ENCODE measurements at regions not wholly inside any gene's neighbourhood (a gene's known extent, or its start where the extent isn't known, plus 50 kb on each side); places are given as distances from the start of the nearest gene placed in this dataset.

DNA sequence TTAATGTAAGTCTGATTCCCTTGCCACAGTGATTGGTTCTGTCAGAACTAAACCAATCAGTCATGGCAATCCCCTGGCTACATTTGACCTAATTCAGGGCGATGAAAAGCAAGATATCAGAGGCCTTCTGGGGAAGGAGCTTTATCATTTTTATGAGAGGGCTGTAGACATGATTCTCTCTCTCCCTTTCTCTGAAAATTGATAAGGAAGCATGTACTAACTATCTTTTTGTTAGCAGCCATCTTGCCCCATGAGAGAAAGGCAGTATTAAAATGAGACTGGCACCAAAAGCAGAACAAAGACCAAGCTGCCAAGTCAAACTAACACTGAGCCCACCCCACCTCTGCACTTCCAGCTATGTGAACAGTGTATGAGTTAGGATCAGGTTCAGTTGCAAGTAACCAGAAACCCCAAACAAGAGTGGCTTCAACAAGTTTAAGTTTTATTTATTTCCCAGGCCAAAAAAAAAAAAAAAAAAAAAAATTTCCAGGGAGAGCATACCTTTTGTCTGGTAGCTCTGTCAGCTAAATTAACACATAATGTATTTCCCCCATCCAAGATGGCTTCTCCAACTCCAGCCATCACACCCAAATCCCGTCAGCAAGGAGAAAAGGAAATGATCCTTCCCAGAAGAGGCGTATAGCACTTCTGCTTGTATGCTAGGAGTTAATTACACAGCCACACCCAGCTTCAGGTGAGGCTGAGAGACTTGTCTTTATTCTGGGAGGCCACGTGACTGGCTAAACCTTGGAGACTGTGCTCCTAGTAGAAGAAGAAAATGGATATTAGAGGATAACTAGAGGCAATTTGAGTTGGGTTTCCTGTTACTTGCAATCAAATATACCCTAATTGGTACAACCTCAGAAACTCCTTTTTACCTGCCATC, 105.8 kb upstream of the RALGPS2 start:
- no peak for DNase-seq
- Mint-ChIP-seq H3K36me3 (ENCODE audit: low read depth) (no peaks in the 10 kb centered on the region), H3K9me3 (peaks cover 4% of the 10 kb centered on the region), H3K27ac (no peak overlapping the region), H3K27me3 (no peaks in the 10 kb centered on the region), H3K4me1 (no peaks in the 10 kb centered on the region), H3K4me3 (no peak overlapping the region)
- no peak for ATAC-seq

- Mint-ChIP-seq H3K36me3 (ENCODE audit: low read depth) (no peaks in the 10 kb centered on the region), H3K9me3 (peaks cover 4% of the 10 kb centered on the region), H3K4me1 (no peaks in the 10 kb centered on the region), H3K4me3 (no peak overlapping the region), H3K27me3 (no peaks in the 10 kb centered on the region), H3K27ac (no peak overlapping the region)
- DNase-seq (no peak), ATAC-seq (no peak)
These were observed 104.2 kb upstream of the RALGPS2 start for GRCh38 chr1:178620584-178621475.

- Mint-ChIP-seq H3K27ac (no peak overlapping the region), H3K9me3 (peaks cover 4% of the 10 kb centered on the region), H3K4me1 (no peaks in the 10 kb centered on the region), H3K27me3 (no peaks in the 10 kb centered on the region), H3K4me3 (no peak overlapping the region), H3K36me3 (ENCODE audit: low read depth) (no peaks in the 10 kb centered on the region)
- DNase-seq, result no peak
- ATAC-seq, result no peak
These were observed 103.2 kb upstream of the RALGPS2 start for GRCh38 chr1:178621822-178622221.

GRCh38 chr1:178625695-178626094, 99.3 kb upstream of the RALGPS2 start:
- Mint-ChIP-seq H3K36me3 (ENCODE audit: low read depth) (no peaks in the 10 kb centered on the region), H3K27me3 (no peaks in the 10 kb centered on the region), H3K27ac (no peak overlapping the region), H3K4me1 (no peaks in the 10 kb centered on the region), H3K4me3 (no peak overlapping the region), H3K9me3 (peaks cover under 1% of the 10 kb centered on the region)
- ATAC-seq (no peak), DNase-seq (no peak)

DNA sequence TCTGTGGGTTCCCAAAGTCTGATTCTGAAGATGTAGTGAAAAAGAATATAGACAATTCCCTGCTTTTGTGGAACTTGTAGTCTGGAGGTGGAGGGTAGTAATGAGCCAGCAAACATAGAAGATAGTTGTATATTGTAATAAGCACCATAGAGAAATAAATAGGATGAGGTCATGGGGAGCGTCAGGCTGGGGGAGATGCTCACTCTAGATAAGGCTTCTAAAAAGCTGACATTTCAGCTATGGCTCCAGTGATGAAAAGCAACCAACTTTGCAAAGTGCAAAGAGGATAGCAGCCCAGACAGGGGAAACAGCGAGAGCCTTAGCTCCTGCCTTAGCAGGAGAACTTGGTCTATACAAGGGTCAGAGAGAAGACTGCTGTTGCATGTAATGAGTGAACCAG, 98.0 kb upstream of the RALGPS2 start:
- DNase-seq (no peak), ATAC-seq (no peak)
- no peak overlapping the region for H3K27ac Mint-ChIP-seq
- no peaks in the 10 kb centered on the region for H3K27me3 Mint-ChIP-seq
- H3K36me3 Mint-ChIP-seq (ENCODE audit: low read depth), result no peaks in the 10 kb centered on the region
- no peaks in the 10 kb centered on the region for H3K9me3 Mint-ChIP-seq
- H3K4me1 Mint-ChIP-seq, result no peaks in the 10 kb centered on the region
- H3K4me3 Mint-ChIP-seq, result no peak overlapping the region

DNA sequence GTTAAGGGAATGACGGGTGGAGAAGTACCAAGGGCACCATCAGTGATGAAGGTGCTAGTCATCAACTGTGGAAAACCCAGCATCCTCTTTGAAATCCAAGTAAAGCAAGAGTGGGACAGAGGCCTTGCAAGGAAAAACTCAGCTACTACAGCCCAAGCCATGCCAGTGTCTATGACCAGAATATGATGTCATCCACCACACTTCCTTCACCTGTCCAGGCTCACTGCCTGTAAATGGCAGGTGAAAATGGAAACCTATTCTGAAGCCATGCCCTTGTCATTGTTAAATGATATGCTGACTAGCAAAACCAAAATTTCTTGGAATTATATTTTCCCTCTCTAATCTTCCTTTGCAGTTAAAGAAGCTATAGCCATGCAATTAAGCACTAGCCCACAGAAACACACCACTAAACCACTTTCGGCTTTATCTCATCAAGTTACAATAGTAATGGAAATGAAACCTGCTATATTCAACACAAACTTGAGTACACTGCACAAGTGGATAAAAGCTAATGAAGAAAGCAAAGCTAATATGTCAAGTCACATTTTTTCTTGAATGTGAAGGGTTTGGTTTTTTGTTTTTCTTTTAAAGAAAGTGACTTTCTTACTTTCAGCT, 96.3 kb upstream of the RALGPS2 start:
- Mint-ChIP-seq H3K9me3 (no peaks in the 10 kb centered on the region), H3K4me1 (no peaks in the 10 kb centered on the region), H3K4me3 (no peak overlapping the region), H3K36me3 (ENCODE audit: low read depth) (no peaks in the 10 kb centered on the region), H3K27ac (no peak overlapping the region), H3K27me3 (peaks cover 3% of the 10 kb centered on the region)
- DNase-seq, result no peak
- no peak for ATAC-seq

DNA sequence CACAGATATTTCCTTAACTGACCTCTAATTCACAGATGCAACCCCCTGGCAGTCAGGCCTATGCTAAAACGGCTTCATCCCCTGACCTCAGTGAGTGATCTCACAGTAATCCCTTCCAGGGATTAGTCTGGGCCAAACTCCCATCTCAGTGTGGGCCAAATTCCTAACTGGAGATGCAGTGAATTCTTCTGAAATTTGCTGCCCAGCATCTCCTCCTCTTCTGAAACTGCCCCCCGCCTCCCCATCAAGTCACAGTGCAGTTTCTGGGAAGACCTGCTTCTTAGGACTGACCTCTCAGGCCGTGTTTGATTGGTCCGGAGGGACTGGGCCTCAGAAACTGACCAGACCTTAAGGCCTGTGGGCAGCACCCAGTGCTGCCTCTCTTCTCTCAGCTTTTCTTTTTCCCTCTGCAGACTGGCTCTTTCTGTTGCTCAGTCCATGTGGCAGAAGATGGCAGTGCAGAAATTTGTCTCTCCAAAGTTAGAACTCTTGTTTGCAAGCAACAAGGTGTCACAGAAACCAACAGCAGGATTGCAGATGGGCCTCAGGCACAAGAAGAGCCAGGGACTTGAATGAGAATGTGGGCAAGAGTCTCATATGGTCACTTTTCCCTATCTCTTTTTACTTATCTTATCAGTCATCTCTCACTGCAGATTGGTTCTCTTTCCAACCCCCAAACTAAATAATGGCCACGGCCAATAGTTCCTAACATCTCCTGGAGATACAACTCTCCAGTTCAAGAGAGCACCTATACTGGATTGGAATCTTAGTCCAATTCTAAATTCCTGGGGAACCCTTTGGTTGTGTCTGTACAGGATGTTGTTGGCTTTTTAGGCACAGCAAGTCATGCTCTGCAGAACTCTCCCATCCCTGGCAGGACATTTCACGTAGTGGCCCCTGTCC, 95.5 kb upstream of the RALGPS2 start:
- Mint-ChIP-seq H3K9me3 (no peaks in the 10 kb centered on the region), H3K4me3 (no peak overlapping the region), H3K27ac (no peak overlapping the region), H3K27me3 (peaks cover 3% of the 10 kb centered on the region), H3K36me3 (ENCODE audit: low read depth) (no peaks in the 10 kb centered on the region), H3K4me1 (no peaks in the 10 kb centered on the region)
- DNase-seq (no peak), ATAC-seq (no peak)

DNA sequence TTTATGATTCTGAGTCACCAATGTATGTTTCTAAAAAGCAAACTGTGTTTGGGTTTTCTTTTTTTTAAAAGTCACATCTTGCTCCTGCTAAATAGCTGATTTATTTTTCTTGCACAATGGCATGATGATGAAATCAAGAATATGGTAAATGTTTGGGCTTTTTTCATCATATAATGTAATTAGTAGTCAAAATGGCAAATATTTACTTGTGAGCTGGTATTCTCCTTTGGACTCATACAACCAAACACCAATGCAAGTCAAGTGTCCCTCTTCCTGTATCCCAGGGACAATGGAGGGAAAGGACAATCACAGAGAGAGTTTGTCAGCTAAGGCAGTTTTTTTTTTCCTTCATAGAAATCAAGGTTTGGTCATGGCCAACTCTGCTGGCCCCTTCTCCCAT, 94.6 kb upstream of the RALGPS2 start:
- H3K36me3 Mint-ChIP-seq (ENCODE audit: low read depth), result no peaks in the 10 kb centered on the region
- ATAC-seq (no peak), DNase-seq (no peak)
- no peak overlapping the region for H3K4me3 Mint-ChIP-seq
- H3K27ac Mint-ChIP-seq, result no peak overlapping the region
- no peaks in the 10 kb centered on the region for H3K4me1 Mint-ChIP-seq
- H3K27me3 Mint-ChIP-seq, result peaks cover 3% of the 10 kb centered on the region
- H3K9me3 Mint-ChIP-seq, result no peaks in the 10 kb centered on the region

DNA sequence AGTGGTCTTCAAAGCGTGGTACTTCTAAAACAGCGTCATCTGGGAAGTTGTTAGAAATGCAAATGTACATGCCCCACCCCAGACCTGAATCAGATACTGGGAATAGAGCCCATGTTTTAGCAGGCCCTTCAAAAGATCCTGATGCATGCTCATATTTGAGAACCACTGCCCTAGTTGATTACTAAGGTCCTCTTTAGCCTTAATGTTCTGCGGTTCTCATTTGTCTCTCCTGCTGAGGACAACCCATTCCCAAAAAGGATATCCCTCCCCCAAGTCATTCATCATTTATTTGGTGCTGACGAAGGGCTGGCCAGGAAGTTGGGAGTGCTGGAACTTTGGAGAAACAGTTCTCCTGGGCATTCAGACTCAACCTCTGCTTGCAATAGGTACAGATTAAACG, 92.4 kb upstream of the RALGPS2 start:
- Mint-ChIP-seq H3K4me1 (no peaks in the 10 kb centered on the region), H3K36me3 (ENCODE audit: low read depth) (no peaks in the 10 kb centered on the region), H3K27ac (no peak overlapping the region), H3K4me3 (no peak overlapping the region), H3K27me3 (peaks cover 3% of the 10 kb centered on the region), H3K9me3 (no peaks in the 10 kb centered on the region)
- DNase-seq (no peak), ATAC-seq (no peak)

DNA sequence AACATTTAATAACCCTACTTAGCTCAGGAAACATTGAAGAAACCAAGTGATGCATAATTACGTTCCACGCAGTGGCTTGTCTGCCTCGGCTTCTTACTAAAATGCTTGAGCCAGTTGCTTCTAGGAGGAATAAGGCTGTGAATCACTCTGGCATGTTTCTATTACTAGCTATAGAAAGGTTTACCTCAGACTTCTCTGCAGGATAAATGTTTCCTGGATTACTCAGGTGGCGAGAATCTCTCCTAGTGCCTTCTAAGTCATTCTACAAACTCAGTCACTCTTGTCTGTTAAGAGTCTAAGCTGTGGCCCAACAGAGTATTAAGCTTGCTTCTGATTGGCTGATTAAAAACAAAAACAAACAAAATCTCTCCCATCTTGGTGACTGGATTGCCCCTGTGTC, 92.0 kb upstream of the RALGPS2 start:
- no peak for DNase-seq
- peaks cover 3% of the 10 kb centered on the region for H3K27me3 Mint-ChIP-seq

DNA sequence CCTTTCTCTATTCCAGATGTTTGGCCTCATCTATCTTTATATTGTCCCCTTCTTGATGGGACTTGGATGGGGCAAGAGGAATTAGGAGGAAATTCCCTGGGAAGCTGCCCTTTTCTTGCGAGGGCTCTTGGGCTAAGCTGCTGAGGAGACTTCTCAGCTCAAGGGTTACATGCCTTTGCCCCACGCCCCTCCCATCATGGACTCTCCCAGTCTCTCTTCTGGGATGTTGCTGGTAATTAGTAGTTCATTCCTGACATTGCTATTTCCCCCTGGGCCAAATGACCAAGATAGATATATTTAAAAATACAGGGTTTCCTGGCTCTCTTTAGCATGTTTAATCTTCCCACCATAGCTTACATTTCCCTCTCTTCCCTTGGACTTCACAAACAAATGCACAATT, 90.6 kb upstream of the RALGPS2 start:
- DNase-seq (no peak), ATAC-seq (no peak)
- no peaks in the 10 kb centered on the region for H3K36me3 Mint-ChIP-seq (ENCODE audit: low read depth)
- H3K9me3 Mint-ChIP-seq, result no peaks in the 10 kb centered on the region
- H3K27ac Mint-ChIP-seq, result no peak overlapping the region
- H3K4me1 Mint-ChIP-seq, result no peaks in the 10 kb centered on the region
- H3K4me3 Mint-ChIP-seq, result no peak overlapping the region
- H3K27me3 Mint-ChIP-seq, result peaks cover 3% of the 10 kb centered on the region

More for the DNA sequence above, 92.0 kb upstream of the RALGPS2 start:
- Mint-ChIP-seq H3K27ac (no peak overlapping the region), H3K4me3 (no peak overlapping the region), H3K36me3 (ENCODE audit: low read depth) (no peaks in the 10 kb centered on the region), H3K4me1 (no peaks in the 10 kb centered on the region), H3K9me3 (no peaks in the 10 kb centered on the region)
- ATAC-seq, result no peak

DNA sequence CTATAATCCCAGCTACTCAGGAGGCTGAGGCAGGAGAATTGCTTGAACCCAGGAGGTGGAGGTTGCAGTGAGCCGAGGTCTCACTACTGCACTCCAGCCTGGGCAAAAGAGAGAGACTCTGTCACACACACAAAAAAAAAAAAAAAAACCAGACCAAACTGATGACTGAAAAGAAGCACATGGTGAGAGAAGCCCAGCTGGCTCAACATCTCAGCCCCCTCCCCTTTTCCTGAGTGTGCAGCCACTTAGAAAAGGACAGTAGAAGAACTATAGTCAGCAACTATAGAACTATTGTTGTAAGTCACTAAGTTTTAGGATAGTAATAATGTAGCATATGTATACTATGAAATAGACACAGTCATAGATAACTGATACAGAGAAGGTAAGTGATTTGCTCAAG, 87.2 kb upstream of the RALGPS2 start:
- H3K27ac Mint-ChIP-seq, result no peak overlapping the region
- no peaks in the 10 kb centered on the region for H3K4me1 Mint-ChIP-seq
- H3K4me3 Mint-ChIP-seq, result no peak overlapping the region
- H3K36me3 Mint-ChIP-seq (ENCODE audit: low read depth), result no peaks in the 10 kb centered on the region
- ATAC-seq (no peak), DNase-seq (no peak)
- no peaks in the 10 kb centered on the region for H3K9me3 Mint-ChIP-seq
- H3K27me3 Mint-ChIP-seq, result peaks cover 3% of the 10 kb centered on the region

DNA sequence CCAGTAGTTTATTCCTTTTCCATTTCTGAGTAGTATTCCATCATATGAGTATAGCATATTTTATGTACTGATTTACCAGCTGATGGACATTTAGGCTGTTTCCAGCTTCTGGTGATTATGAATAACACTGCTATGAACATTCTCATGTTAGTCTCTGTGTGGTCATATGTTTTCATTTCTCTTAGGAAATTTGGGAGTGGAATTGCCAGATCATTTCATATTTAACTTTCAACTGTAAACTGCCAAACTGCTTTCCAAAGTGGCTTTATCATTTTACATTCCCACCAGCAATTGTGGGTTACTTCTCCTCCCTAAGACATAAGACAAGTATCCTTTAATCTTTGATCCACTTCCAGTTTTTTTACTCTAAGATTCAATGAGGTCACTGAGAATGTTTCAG, 85.7 kb upstream of the RALGPS2 start:
- Mint-ChIP-seq H3K4me1 (no peaks in the 10 kb centered on the region), H3K4me3 (no peak overlapping the region), H3K27ac (no peak overlapping the region), H3K36me3 (ENCODE audit: low read depth) (no peaks in the 10 kb centered on the region), H3K27me3 (no peaks in the 10 kb centered on the region), H3K9me3 (no peaks in the 10 kb centered on the region)
- no peak for DNase-seq
- no peak for ATAC-seq

- H3K27ac Mint-ChIP-seq, result no peak overlapping the region
- no peak for DNase-seq
- H3K27me3 Mint-ChIP-seq, result no peaks in the 10 kb centered on the region
- ATAC-seq, result no peak
- H3K36me3 Mint-ChIP-seq (ENCODE audit: low read depth), result no peaks in the 10 kb centered on the region
- H3K4me3 Mint-ChIP-seq, result no peak overlapping the region
- H3K9me3 Mint-ChIP-seq, result no peaks in the 10 kb centered on the region
- no peaks in the 10 kb centered on the region for H3K4me1 Mint-ChIP-seq
These were observed 82.8 kb upstream of the RALGPS2 start for GRCh38 chr1:178642282-178642681.
